ENCODE measurements at regions not wholly inside any gene's neighbourhood (a gene's known extent, or its start where the extent isn't known, plus 50 kb on each side); places are given as distances from the start of the nearest gene placed in this dataset.

- intact Hi-C loops (cut with DNase I; ENCODE audit: low total_unique reads): no loop called here
Measured at GRCh38 chr3:13172644-13173013, 99.4 kb upstream of the IQSEC1 start.

DNA sequence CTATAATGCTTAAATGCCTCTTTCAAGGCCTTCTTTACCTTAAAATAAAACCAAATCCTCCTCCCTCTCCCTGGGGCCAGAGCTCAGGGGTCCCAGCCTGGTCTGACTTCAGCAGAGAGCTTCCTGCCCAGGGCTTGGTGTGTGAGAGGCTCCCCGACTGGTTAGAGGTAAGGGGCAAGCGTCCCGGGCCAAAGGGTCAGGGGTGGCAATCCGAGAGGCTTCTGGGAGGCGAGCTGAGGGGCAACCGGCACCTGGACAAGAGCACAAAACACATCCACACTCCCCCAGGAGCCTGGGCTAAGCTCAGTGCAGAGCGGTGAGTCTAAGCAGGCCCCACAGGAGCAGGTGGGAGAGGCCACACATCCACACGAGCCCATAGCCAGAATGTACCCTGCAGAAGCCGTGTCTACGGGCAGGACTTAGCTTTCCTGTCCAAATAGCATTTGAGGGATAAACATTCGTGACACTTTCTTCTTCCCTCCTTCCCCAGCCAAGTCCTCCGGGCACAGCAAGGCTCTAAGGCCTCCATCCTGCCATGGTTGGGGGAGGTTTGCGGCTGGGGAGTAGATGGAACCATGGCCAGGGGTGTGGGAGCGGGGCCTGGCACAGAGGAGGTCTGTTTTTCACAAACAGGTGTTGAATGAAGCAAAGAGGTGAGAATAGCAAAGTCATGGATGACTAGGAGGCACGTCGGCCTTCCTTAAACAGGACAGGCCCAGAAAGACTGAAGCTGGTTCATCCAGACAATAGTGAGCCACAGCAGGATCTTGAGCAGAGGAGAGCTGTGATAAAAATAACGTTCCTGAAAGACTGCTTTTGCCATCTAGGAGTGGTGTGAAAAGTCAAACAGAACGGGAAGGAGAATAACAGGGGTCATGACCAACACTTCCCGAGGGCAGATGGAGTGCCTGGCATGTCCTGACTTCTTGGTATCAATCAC lies 98.7 kb upstream of the IQSEC1 start:
- Histone ChIP-seq H3K27me3 (no peaks in the 10 kb centered on the region), H3K4me3 (no peak overlapping the region), H3K4me1 (no peaks in the 10 kb centered on the region), H3K36me3 (ENCODE audit: low read depth, missing control alignments) (no peaks in the 10 kb centered on the region), H3K9me3 (no peaks in the 10 kb centered on the region), H3K27ac (no peak overlapping the region)
- TF ChIP-seq POLR2A (IDR thresholded peaks at IDR 0.05): no peak
- no peak for TF ChIP-seq CTCF (IDR thresholded peaks at IDR 0.05)
- WGBS, 2 donors: 85 to 87% methylated on average over 19 of the region's 19 CpGs
- no peak for DNase-seq
- intact Hi-C loops (cut with DNase I; ENCODE audit: low total_unique reads): no loop called here

More at GRCh38 chr3:13172644-13173013, 99.4 kb upstream of the IQSEC1 start:
- Histone ChIP-seq H3K4me1 (no peaks in the 10 kb centered on the region), H3K27ac (no peak overlapping the region), H3K27me3 (no peaks in the 10 kb centered on the region), H3K36me3 (ENCODE audit: low read depth, missing control alignments) (no peaks in the 10 kb centered on the region), H3K4me3 (no peak overlapping the region), H3K9me3 (no peaks in the 10 kb centered on the region)
- no peak for DNase-seq
- 83 to 89% methylated on average over 2 to 7 of the region's 7 CpGs for WGBS, 2 donors
- TF ChIP-seq CTCF (IDR thresholded peaks at IDR 0.05) (no peak), POLR2A (IDR thresholded peaks at IDR 0.05) (no peak)

DNA sequence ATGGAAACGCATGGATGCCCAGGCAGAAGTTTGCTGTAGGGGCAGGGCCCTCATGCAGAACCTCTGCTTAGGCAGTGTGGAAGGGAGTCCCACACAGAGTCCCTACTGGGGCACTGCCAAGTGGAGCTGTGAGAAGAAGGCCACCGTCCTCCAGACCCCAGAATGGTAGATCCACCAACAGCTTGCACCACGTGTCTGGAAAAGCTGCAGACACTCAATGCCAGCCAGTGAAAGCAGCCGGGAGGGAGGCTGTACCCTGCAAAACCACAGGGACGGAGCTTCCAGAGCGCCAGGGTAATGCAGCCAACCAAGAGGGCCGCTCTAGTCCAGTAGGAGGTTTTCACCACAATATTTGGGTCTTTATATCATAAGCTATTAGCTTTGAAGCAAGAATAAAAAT lies 97.1 kb upstream of the IQSEC1 start:
- no peak overlapping the region for H3K4me3 ChIP-seq

GRCh38 chr3:13168391-13168790 lies 95.2 kb upstream of the IQSEC1 start:
- no peaks in the 10 kb centered on the region for H3K27me3 ChIP-seq
- H3K36me3 ChIP-seq (ENCODE audit: low read depth, missing control alignments): no peaks in the 10 kb centered on the region
- H3K27ac ChIP-seq: no peak overlapping the region
- 86 to 95% methylated on average over 4 of the region's 4 CpGs for WGBS, 2 donors
- no peak overlapping the region for H3K4me3 ChIP-seq
- intact Hi-C loops (cut with DNase I; ENCODE audit: low total_unique reads): no loop called here
- no peak for DNase-seq
- no peaks in the 10 kb centered on the region for H3K9me3 ChIP-seq
- TF ChIP-seq POLR2A (IDR thresholded peaks at IDR 0.05): no peak
- no peak for TF ChIP-seq CTCF (IDR thresholded peaks at IDR 0.05)
- H3K4me1 ChIP-seq: no peaks in the 10 kb centered on the region

More for the DNA sequence above, 97.1 kb upstream of the IQSEC1 start:
- TF ChIP-seq POLR2A (IDR thresholded peaks at IDR 0.05): no peak
- no peak for TF ChIP-seq CTCF (IDR thresholded peaks at IDR 0.05)
- no peaks in the 10 kb centered on the region for H3K4me1 ChIP-seq
- DNase-seq: no peak
- no peaks in the 10 kb centered on the region for H3K27me3 ChIP-seq
- intact Hi-C loops (cut with DNase I; ENCODE audit: low total_unique reads): no loop called here
- no peak overlapping the region for H3K27ac ChIP-seq
- 81 to 83% methylated on average over 6 to 7 of the region's 7 CpGs for WGBS, 2 donors
- no peaks in the 10 kb centered on the region for H3K9me3 ChIP-seq
- no peaks in the 10 kb centered on the region for H3K36me3 ChIP-seq (ENCODE audit: low read depth, missing control alignments)

- no peak overlapping the region for H3K27ac ChIP-seq
- 73 to 100% methylated on average over 1 to 2 of the region's 2 CpGs for WGBS, 2 donors
- H3K27me3 ChIP-seq: no peaks in the 10 kb centered on the region
- H3K36me3 ChIP-seq (ENCODE audit: low read depth, missing control alignments): no peaks in the 10 kb centered on the region
- intact Hi-C loops (cut with DNase I; ENCODE audit: low total_unique reads): no loop called here
- TF ChIP-seq POLR2A (IDR thresholded peaks at IDR 0.05) (no peak), CTCF (IDR thresholded peaks at IDR 0.05) (no peak)
- no peak for DNase-seq
- no peaks in the 10 kb centered on the region for H3K4me1 ChIP-seq
- H3K9me3 ChIP-seq: no peaks in the 10 kb centered on the region
- H3K4me3 ChIP-seq: no peak overlapping the region
Measured at GRCh38 chr3:13167829-13168228, 94.6 kb upstream of the IQSEC1 start.

Data from testis (tissue), 2 donors.